Activated CD8-positive, alpha-beta T cell treated with anti-CD3 and anti-CD28 coated beads for 36 hours (primary cell): ENCODE measurements at regions not wholly inside any gene's neighbourhood (a gene's known extent, or its start where the extent isn't known, plus 50 kb on each side); places are given as distances from the start of the nearest gene placed in this dataset.

ENCODE experiments used
- ATAC-seq: fragments of 200-7000 bp; cut with Tn5 transposase; one replicate; pipeline ENCODE4 v1.10.0; 2021; ENCODE audit warnings: mild to moderate bottlenecking, moderate library complexity
- CTCF ChIA-PET: fragments of 350-600 bp; sonication (Branson Sonifier 250); formaldehyde crosslinking; loops from one replicate; lab custom pipeline; 2021; ENCODE audit warnings: antibody characterized with exemption; lab: Charles Lee
- POLR2A ChIA-PET: fragments of 350-600 bp; sonication (Branson Sonifier 250); formaldehyde crosslinking; loops from one replicate; lab custom pipeline; 2021; ENCODE audit warnings: antibody characterized with exemption; lab: Charles Lee
- DNase-seq: peaks from one replicate; pipeline ENCODE4 v3.0.0-alpha.2; 2020
- H3K27ac Mint-ChIP-seq: one replicate; pipeline ENCODE4 v1.8.0; 2021; ENCODE audit warnings: mild to moderate bottlenecking, mixed read lengths
- H3K27me3 Mint-ChIP-seq: one replicate; pipeline ENCODE4 v1.8.0; 2021; ENCODE audit warnings: mixed read lengths
- H3K36me3 Mint-ChIP-seq: one replicate; pipeline ENCODE4 v1.8.0; 2021; ENCODE audit warnings: low read depth, mixed read lengths
- H3K4me1 Mint-ChIP-seq: one replicate; pipeline ENCODE4 v1.8.0; 2021; ENCODE audit warnings: low read depth, mixed read lengths
- H3K4me3 Mint-ChIP-seq: one replicate; pipeline ENCODE4 v1.8.0; 2021; ENCODE audit warnings: mild to moderate bottlenecking, moderate library complexity, mixed read lengths
- H3K9me3 Mint-ChIP-seq: one replicate; pipeline ENCODE4 v1.8.0; 2021; ENCODE audit warnings: mixed read lengths
- CTCF ChIP-seq: fragments of 200-600 bp; IDR thresholded peaks from one replicate; pipeline ENCODE4 v1.8.0; 2022; ENCODE audit warnings: antibody characterized with exemption, mild to moderate bottlenecking
- intact Hi-C: fragments of 100-400 bp; cut with micrococcal nuclease; formaldehyde crosslinking; loops from one replicate; pipeline ENCODE4 v1.10.0; 2022

- no peak overlapping the region for H3K4me3 Mint-ChIP-seq
These were observed 138.7 kb upstream of the PZP start for GRCh38 chr12:9346866-9347327.

GRCh38 chr12:9345171-9345570 lies 137.0 kb upstream of the PZP start:
- no peak overlapping the region for H3K4me3 Mint-ChIP-seq
- H3K27ac Mint-ChIP-seq = peak overlapping the region; percentile 35
- CTCF ChIA-PET = interaction anchor here (1.0 to 8.5 kb wide), 2 partner anchors 14 to 124 kb away, joined by 4 to 68 read pairs; no protein-coding TSS in a partner anchor
- no peaks in the 10 kb centered on the region for H3K27me3 Mint-ChIP-seq
- ATAC-seq = no peak
- intact Hi-C loops = no loop called here
- H3K9me3 Mint-ChIP-seq = no peaks in the 10 kb centered on the region
- H3K4me1 Mint-ChIP-seq = peaks cover 36% of the 10 kb centered on the region
- TF ChIP-seq CTCF = no peak
- H3K36me3 Mint-ChIP-seq = no peaks in the 10 kb centered on the region
- POLR2A ChIA-PET = interaction anchor here (0.6 kb wide), 1 partner anchor 353 kb away, joined by 4 read pairs; no protein-coding TSS in a partner anchor
- no peak for DNase-seq

More at GRCh38 chr12:9346866-9347327, 138.7 kb upstream of the PZP start:
- no peak for TF ChIP-seq CTCF
- no peak for ATAC-seq
- Mint-ChIP-seq H3K36me3 (no peaks in the 10 kb centered on the region), H3K27ac (peak overlapping the region; percentile 44), H3K27me3 (no peaks in the 10 kb centered on the region), H3K9me3 (no peaks in the 10 kb centered on the region), H3K4me1 (peaks cover 32% of the 10 kb centered on the region)
- ChIA-PET POLR2A (no interaction called here), CTCF (interaction anchor here (0.9 to 8.5 kb wide), 2 partner anchors 16 to 25 kb away, joined by 3 to 68 read pairs; no protein-coding TSS in a partner anchor)
- no peak for DNase-seq
- intact Hi-C loops = no loop called here

GRCh38 chr12:9344541-9344940 lies 136.3 kb upstream of the PZP start:
- Mint-ChIP-seq H3K27ac (no peak overlapping the region), H3K9me3 (no peaks in the 10 kb centered on the region), H3K27me3 (no peaks in the 10 kb centered on the region), H3K4me1 (peaks cover 36% of the 10 kb centered on the region), H3K36me3 (no peaks in the 10 kb centered on the region), H3K4me3 (no peak overlapping the region)
- intact Hi-C loops = no loop called here
- CTCF ChIA-PET = interaction anchor here (1.0 to 8.5 kb wide), 2 partner anchors 13 to 125 kb away, joined by 4 to 68 read pairs; no protein-coding TSS in a partner anchor
- TF ChIP-seq CTCF = no peak
- ATAC-seq = no peak
- POLR2A ChIA-PET = interaction anchor here (0.6 kb wide), 1 partner anchor 354 kb away, joined by 4 read pairs; no protein-coding TSS in a partner anchor
- no peak for DNase-seq

GRCh38 chr12:9343731-9344130 lies 135.5 kb upstream of the PZP start:
- Mint-ChIP-seq H3K4me3 (no peak overlapping the region), H3K4me1 (peaks cover 36% of the 10 kb centered on the region), H3K9me3 (no peaks in the 10 kb centered on the region), H3K27ac (no peak overlapping the region), H3K36me3 (no peaks in the 10 kb centered on the region), H3K27me3 (no peaks in the 10 kb centered on the region)
- DNase-seq = no peak
- no peak for TF ChIP-seq CTCF
- ATAC-seq = no peak
- CTCF ChIA-PET = interaction anchor here (8.5 kb wide), 1 partner anchor 13 kb away, joined by 68 read pairs; no protein-coding TSS in a partner anchor
- intact Hi-C loops = no loop called here
- POLR2A ChIA-PET = no interaction called here

- Mint-ChIP-seq H3K27ac (no peak overlapping the region), H3K36me3 (no peaks in the 10 kb centered on the region), H3K27me3 (no peaks in the 10 kb centered on the region), H3K4me3 (no peak overlapping the region), H3K9me3 (no peaks in the 10 kb centered on the region), H3K4me1 (peaks cover 35% of the 10 kb centered on the region)
- ChIA-PET POLR2A (no interaction called here), CTCF (interaction anchor here (8.5 kb wide), 1 partner anchor 12 kb away, joined by 68 read pairs; no protein-coding TSS in a partner anchor)
- DNase-seq = no peak
- intact Hi-C loops = no loop called here
- no peak for ATAC-seq
- TF ChIP-seq CTCF = no peak
These were observed 134.6 kb upstream of the PZP start for GRCh38 chr12:9342614-9343353.
